ENCODE measurements at regions not wholly inside any gene's neighbourhood (a gene's known extent, or its start where the extent isn't known, plus 50 kb on each side); places are given as distances from the start of the nearest gene placed in this dataset.

- TF ChIP-seq CTCF (IDR thresholded peaks at IDR 0.05; ENCODE audit: extremely low read depth in 1 of 2, insufficient read depth in 1 of 2, low read depth in 1 of 2, low read length in 2 of 2) (no peak), POLR2A (IDR thresholded peaks at IDR 0.05; ENCODE audit: low read depth, low read length) (no peak), FOS (IDR thresholded peaks at IDR 0.05; ENCODE audit: borderline replicate concordance, insufficient read depth, low read length) (no peak), EZH2 (IDR thresholded peaks at IDR 0.05; ENCODE audit: borderline replicate concordance, low read depth, low read length, severe bottlenecking) (no peak), POLR2AphosphoS5 (IDR thresholded peaks at IDR 0.05; ENCODE audit: insufficient read depth, low read depth, low read length) (no peak), MAX (IDR thresholded peaks at IDR 0.05; ENCODE audit: insufficient read depth, insufficient read length) (no peak), JUN (IDR thresholded peaks at IDR 0.05; ENCODE audit: borderline replicate concordance, insufficient read depth, insufficient read length, low read depth) (no peak), MYC (IDR thresholded peaks at IDR 0.05; ENCODE audit: low read depth, low read length) (no peak), GATA2 (IDR thresholded peaks at IDR 0.05; ENCODE audit: insufficient read depth, insufficient read length, low read depth, low read length) (no peak)
These were observed 175.8 kb downstream of the USP46 start for GRCh38 chr4:52483186-52483890.
